GM23338 (cell line): ENCODE measurements at regions not wholly inside any gene's neighbourhood (a gene's known extent, or its start where the extent isn't known, plus 50 kb on each side); places are given as distances from the start of the nearest gene placed in this dataset.

ENCODE experiments used
- ATAC-seq: fragments of 200-7000 bp; cut with Tn5 transposase; 3 replicates; pipeline ENCODE4 v1.9.1; 2020
- DNase-seq: peaks from one replicate; pipeline ENCODE4 v3.0.0-alpha.2; 2015; ENCODE audit warnings: low spot score
- H2AFZ ChIP-seq: fragments of 200-600 bp; sonication (generic); 2 replicates; pipeline ENCODE4 v1.8.0; 2016; ENCODE audit warnings: antibody characterized with exemption, mild to moderate bottlenecking, moderate library complexity
- H3F3A ChIP-seq: fragments of 200-600 bp; sonication (generic); replicated peaks from 2 replicates; pipeline ENCODE4 v1.8.0; 2017; ENCODE audit warnings: antibody characterized with exemption, mixed run types, low read depth
- H3K27ac ChIP-seq: fragments of 200-600 bp; sonication (generic); 2 replicates; pipeline ENCODE4 v1.6.1; 2016; ENCODE audit warnings: low read depth
- H3K27me3 ChIP-seq: fragments of 200-600 bp; sonication (generic); 2 replicates; pipeline ENCODE4 v1.8.0; 2016; ENCODE audit warnings: mild to moderate bottlenecking, mixed run types, moderate library complexity; ENCODE audit not compliant: insufficient read depth
- H3K36me3 ChIP-seq: fragments of 200-600 bp; sonication (generic); 2 replicates; pipeline ENCODE4 v1.8.0; 2016; ENCODE audit warnings: mild to moderate bottlenecking; ENCODE audit not compliant: insufficient read depth
- H3K4me1 ChIP-seq: fragments of 200-600 bp; sonication (generic); 2 replicates; pipeline ENCODE4 v1.8.0; 2016; ENCODE audit warnings: mild to moderate bottlenecking, moderate library complexity; ENCODE audit not compliant: insufficient read depth
- H3K4me2 ChIP-seq: fragments of 200-600 bp; sonication (generic); 2 replicates; pipeline ENCODE4 v1.7.1; 2017; ENCODE audit warnings: mixed run types
- H3K4me3 ChIP-seq: fragments of 200-600 bp; sonication (generic); 2 replicates; pipeline ENCODE4 v1.6.1; 2016; ENCODE audit warnings: mixed run types
- H3K79me2 ChIP-seq: fragments of 200-600 bp; sonication (generic); replicated peaks from 2 replicates; pipeline ENCODE4 v1.8.0; 2017; ENCODE audit warnings: mild to moderate bottlenecking; ENCODE audit not compliant: insufficient read depth
- H3K9me2 ChIP-seq: fragments of 200-600 bp; sonication (generic); 2 replicates; pipeline ENCODE4 v1.8.0; 2017; ENCODE audit not compliant: insufficient read depth
- H4K20me1 ChIP-seq: fragments of 200-600 bp; sonication (generic); replicated peaks from 2 replicates; pipeline ENCODE4 v1.8.0; 2017; ENCODE audit warnings: mild to moderate bottlenecking; ENCODE audit not compliant: insufficient read depth
- H3K27ac Mint-ChIP-seq: 2 replicates; pipeline ENCODE4 v1.8.0; 2020; ENCODE audit warnings: inconsistent platforms, mild to moderate bottlenecking, moderate library complexity, mixed read lengths
- H3K27me3 Mint-ChIP-seq: 3 replicates; pipeline ENCODE4 v1.8.0; 2022; ENCODE audit warnings: low read depth, mild to moderate bottlenecking, moderate library complexity, mixed read lengths, inconsistent platforms; ENCODE audit not compliant: insufficient read depth, poor library complexity
- H3K36me3 Mint-ChIP-seq: 3 replicates; pipeline ENCODE4 v1.8.0; 2021; ENCODE audit warnings: low read depth, mild to moderate bottlenecking, inconsistent platforms, moderate library complexity, mixed read lengths
- H3K4me1 Mint-ChIP-seq: 3 replicates; pipeline ENCODE4 v1.8.0; 2020; ENCODE audit warnings: mild to moderate bottlenecking, inconsistent platforms, mixed read lengths
- H3K4me3 Mint-ChIP-seq: 3 replicates; pipeline ENCODE4 v1.8.0; 2021; ENCODE audit warnings: moderate library complexity, mild to moderate bottlenecking, inconsistent platforms, mixed read lengths
- H3K9me3 Mint-ChIP-seq: 3 replicates; pipeline ENCODE4 v1.8.0; 2020; ENCODE audit warnings: moderate library complexity, mild to moderate bottlenecking, inconsistent platforms, mixed read lengths
- CREB1 ChIP-seq: fragments of 250-450 bp; sonication (Bioruptor Pico); IDR thresholded peaks from 2 replicates; pipeline ENCODE4 v1.5.0; 2020; ENCODE audit warnings: low read depth, mild to moderate bottlenecking, moderate library complexity
- ETS1 ChIP-seq: IDR thresholded peaks from 2 replicates; pipeline ENCODE4 v1.6.1; 2016; ENCODE audit warnings: antibody characterized with exemption
- EZH2 ChIP-seq: fragments of 200-600 bp; sonication (generic); IDR thresholded peaks from one replicate; pipeline ENCODE4 v1.8.0; 2017; ENCODE audit warnings: antibody characterized with exemption, mild to moderate bottlenecking, low read depth; ENCODE audit not compliant: unreplicated experiment
- EZH2phosphoT487 ChIP-seq: fragments of 200-600 bp; sonication (generic); IDR thresholded peaks from one replicate; pipeline ENCODE4 v1.8.1; 2018; ENCODE audit warnings: antibody characterized with exemption; ENCODE audit not compliant: unreplicated experiment
- JUNB ChIP-seq: IDR thresholded peaks from one replicate; pipeline ENCODE4 v1.6.1; 2016; ENCODE audit warnings: antibody characterized with exemption; ENCODE audit not compliant: unreplicated experiment
- NANOG ChIP-seq: IDR thresholded peaks from 2 replicates; pipeline ENCODE4 v1.6.1; 2016; ENCODE audit warnings: antibody characterized with exemption, borderline replicate concordance
- STAT1 ChIP-seq: IDR thresholded peaks from one replicate; pipeline ENCODE4 v1.6.1; 2016; ENCODE audit warnings: antibody characterized with exemption; ENCODE audit not compliant: unreplicated experiment
- ZNF114 ChIP-seq: fragments of 250-450 bp; sonication (Bioruptor Pico); IDR thresholded peaks from 2 replicates; pipeline ENCODE4 v1.5.0; 2020; ENCODE audit warnings: mild to moderate bottlenecking, moderate library complexity
- TF ChIP-seq, protein P1 (sequence below), 2 experiments: fragments of 200-600 bp in 1 of 2; sonication (generic) in 1 of 2; conservative IDR thresholded peaks; 2 replicates each; pipeline versions ENCODE4 v1.5.1 to v1.6.1; 2016 to 2017; ENCODE audit warnings: antibody characterized with exemption in 2 of 2, low read depth in 2 of 2, mild to moderate bottlenecking in 2 of 2, moderate library complexity in 1 of 2
- TF ChIP-seq, protein P2 (sequence below): IDR thresholded peaks from one replicate; pipeline ENCODE4 v1.6.1; 2018; ENCODE audit warnings: antibody characterized with exemption; ENCODE audit not compliant: unreplicated experiment

DNA sequence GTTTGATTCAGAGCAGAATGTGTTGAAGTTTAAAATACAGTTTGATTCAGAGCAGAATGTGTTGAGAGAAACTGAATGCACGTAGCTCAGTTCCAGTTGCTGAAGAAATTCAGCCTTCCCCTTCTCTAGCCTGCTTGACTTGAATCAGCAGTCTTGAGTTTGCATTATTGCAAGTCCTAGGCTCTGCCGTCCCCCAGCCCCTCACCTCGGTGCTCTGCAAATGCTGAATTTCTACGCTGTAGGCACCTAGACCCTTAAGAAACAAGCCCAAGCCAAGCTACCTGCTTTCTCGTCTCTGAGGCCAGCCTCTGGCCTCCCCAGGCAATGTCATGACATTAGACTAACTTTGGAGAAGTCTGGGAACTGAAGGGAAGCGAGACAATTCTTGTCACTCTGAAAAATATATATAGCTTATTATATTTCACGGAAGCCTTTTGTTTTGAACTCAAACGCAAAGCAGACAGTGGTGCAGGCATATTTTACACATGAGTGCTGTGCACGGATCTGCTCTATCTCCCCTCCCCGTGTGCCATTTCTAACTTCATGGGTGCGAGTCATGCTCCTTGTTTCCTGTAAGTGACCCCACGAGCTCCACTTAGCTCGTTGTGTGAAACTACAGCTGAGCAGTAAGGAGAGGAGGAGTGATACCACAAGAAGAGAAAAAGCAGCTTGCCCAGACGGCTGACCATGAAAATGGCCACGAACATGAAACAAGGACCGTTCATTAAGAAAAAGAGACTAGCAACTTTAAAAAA lies 71.4 kb upstream of the DUSP22 start:
- Histone ChIP-seq H3K4me2 (peak overlapping the region; percentile 20; the same call in 1 of the 2 replicates), H3K9me2 (peaks cover 5% of the 10 kb centered on the region; the same call in 1 of the 2 replicates), H2AFZ (peak overlapping the region; percentile 72), H3K79me2 (no peaks in the 10 kb centered on the region), H3K27me3 (no peaks in the 10 kb centered on the region), H3F3A (no peaks in the 10 kb centered on the region), H3K36me3 (no peaks in the 10 kb centered on the region), H3K4me3 (no peak overlapping the region), H4K20me1 (no peaks in the 10 kb centered on the region), H3K4me1 (peaks cover 16% of the 10 kb centered on the region), H3K27ac (no peak overlapping the region)
- peaks cover 27% of the 10 kb centered on the region for H3K4me1 Mint-ChIP-seq
- no peaks in the 10 kb centered on the region for H3K36me3 Mint-ChIP-seq
- H3K27ac Mint-ChIP-seq, result peak overlapping the region; percentile 84; the same call in 1 of the 2 replicates
- no peak for DNase-seq
- H3K27me3 Mint-ChIP-seq, result peaks cover 13% of the 10 kb centered on the region
- no peak overlapping the region for H3K4me3 Mint-ChIP-seq
- peaks cover under 1% of the 10 kb centered on the region; the same call in 1 of the 3 replicates for H3K9me3 Mint-ChIP-seq
- TF ChIP-seq ZNF114 (CRISPR knock-in tag) (no peak), ETS1 (no peak), JUNB (no peak), EZH2phosphoT487 (no peak)
- TF ChIP-seq, protein P1, sequence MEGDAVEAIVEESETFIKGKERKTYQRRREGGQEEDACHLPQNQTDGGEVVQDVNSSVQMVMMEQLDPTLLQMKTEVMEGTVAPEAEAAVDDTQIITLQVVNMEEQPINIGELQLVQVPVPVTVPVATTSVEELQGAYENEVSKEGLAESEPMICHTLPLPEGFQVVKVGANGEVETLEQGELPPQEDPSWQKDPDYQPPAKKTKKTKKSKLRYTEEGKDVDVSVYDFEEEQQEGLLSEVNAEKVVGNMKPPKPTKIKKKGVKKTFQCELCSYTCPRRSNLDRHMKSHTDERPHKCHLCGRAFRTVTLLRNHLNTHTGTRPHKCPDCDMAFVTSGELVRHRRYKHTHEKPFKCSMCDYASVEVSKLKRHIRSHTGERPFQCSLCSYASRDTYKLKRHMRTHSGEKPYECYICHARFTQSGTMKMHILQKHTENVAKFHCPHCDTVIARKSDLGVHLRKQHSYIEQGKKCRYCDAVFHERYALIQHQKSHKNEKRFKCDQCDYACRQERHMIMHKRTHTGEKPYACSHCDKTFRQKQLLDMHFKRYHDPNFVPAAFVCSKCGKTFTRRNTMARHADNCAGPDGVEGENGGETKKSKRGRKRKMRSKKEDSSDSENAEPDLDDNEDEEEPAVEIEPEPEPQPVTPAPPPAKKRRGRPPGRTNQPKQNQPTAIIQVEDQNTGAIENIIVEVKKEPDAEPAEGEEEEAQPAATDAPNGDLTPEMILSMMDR (conservative IDR thresholded peaks at IDR 0.05; ENCODE audit: low read depth in 2 of 2), result no peak
- peak; percentile 26 for ATAC-seq

- H3K9me2 ChIP-seq, result peaks cover 5% of the 10 kb centered on the region; the same call in 1 of the 2 replicates
- no peaks in the 10 kb centered on the region for H3F3A ChIP-seq
- H3K36me3 ChIP-seq, result no peaks in the 10 kb centered on the region
- no peaks in the 10 kb centered on the region for H3K36me3 Mint-ChIP-seq
- H3K4me3 Mint-ChIP-seq, result no peak overlapping the region
- no peak overlapping the region for H3K27ac Mint-ChIP-seq
- H3K27me3 Mint-ChIP-seq, result peaks cover 13% of the 10 kb centered on the region
- H3K4me1 ChIP-seq, result peaks cover 16% of the 10 kb centered on the region
- H3K27me3 ChIP-seq, result no peaks in the 10 kb centered on the region
- H3K27ac ChIP-seq, result no peak overlapping the region
- H3K4me2 ChIP-seq, result no peak overlapping the region
- no peaks in the 10 kb centered on the region for H3K79me2 ChIP-seq
- ATAC-seq, result no peak
- no peak for DNase-seq
- no peak overlapping the region for H3K4me3 ChIP-seq
- peak overlapping the region; percentile 72 for H2AFZ ChIP-seq
- no peaks in the 10 kb centered on the region; the same call in 2 of the 3 replicates for H3K9me3 Mint-ChIP-seq
- H4K20me1 ChIP-seq, result no peaks in the 10 kb centered on the region
- H3K4me1 Mint-ChIP-seq, result peaks cover 27% of the 10 kb centered on the region
- TF ChIP-seq EZH2, result no peak
- TF ChIP-seq, protein P2, sequence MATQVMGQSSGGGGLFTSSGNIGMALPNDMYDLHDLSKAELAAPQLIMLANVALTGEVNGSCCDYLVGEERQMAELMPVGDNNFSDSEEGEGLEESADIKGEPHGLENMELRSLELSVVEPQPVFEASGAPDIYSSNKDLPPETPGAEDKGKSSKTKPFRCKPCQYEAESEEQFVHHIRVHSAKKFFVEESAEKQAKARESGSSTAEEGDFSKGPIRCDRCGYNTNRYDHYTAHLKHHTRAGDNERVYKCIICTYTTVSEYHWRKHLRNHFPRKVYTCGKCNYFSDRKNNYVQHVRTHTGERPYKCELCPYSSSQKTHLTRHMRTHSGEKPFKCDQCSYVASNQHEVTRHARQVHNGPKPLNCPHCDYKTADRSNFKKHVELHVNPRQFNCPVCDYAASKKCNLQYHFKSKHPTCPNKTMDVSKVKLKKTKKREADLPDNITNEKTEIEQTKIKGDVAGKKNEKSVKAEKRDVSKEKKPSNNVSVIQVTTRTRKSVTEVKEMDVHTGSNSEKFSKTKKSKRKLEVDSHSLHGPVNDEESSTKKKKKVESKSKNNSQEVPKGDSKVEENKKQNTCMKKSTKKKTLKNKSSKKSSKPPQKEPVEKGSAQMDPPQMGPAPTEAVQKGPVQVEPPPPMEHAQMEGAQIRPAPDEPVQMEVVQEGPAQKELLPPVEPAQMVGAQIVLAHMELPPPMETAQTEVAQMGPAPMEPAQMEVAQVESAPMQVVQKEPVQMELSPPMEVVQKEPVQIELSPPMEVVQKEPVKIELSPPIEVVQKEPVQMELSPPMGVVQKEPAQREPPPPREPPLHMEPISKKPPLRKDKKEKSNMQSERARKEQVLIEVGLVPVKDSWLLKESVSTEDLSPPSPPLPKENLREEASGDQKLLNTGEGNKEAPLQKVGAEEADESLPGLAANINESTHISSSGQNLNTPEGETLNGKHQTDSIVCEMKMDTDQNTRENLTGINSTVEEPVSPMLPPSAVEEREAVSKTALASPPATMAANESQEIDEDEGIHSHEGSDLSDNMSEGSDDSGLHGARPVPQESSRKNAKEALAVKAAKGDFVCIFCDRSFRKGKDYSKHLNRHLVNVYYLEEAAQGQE, result no peak
- no peak for TF ChIP-seq STAT1
- no peak for TF ChIP-seq EZH2phosphoT487
- no peak for TF ChIP-seq ZNF114 (CRISPR knock-in tag)
- TF ChIP-seq, protein P1 (conservative IDR thresholded peaks at IDR 0.05; ENCODE audit: low read depth in 2 of 2), result no peak
- no peak for TF ChIP-seq NANOG
- no peak for TF ChIP-seq CREB1 (CRISPR knock-in tag)
- no peak for TF ChIP-seq JUNB
- no peak for TF ChIP-seq ETS1
These were observed 70.5 kb upstream of the DUSP22 start for GRCh38 chr6:221531-222349.
